Endothelial cell of umbilical vein (primary cell): ENCODE measurements at regions not wholly inside any gene's neighbourhood (a gene's known extent, or its start where the extent isn't known, plus 50 kb on each side); places are given as distances from the start of the nearest gene placed in this dataset.

Source experiments
- JUN ChIP-seq: IDR thresholded peaks from 2 replicates; pipeline ENCODE4 v1.6.1; 2011; ENCODE audit warnings: borderline replicate concordance, low read depth; ENCODE audit not compliant: insufficient read length, insufficient read depth
- POLR2A ChIP-seq: IDR thresholded peaks from 2 replicates; pipeline ENCODE4 v1.6.1; 2012; ENCODE audit warnings: low read depth, mild to moderate bottlenecking, control low read depth, low read length
- POLR2AphosphoS5 ChIP-seq: IDR thresholded peaks from 2 replicates; pipeline ENCODE4 v1.6.1; 2012; ENCODE audit warnings: low read depth, mild to moderate bottlenecking, control low read depth, low read length, moderate library complexity; ENCODE audit not compliant: insufficient read depth

- TF ChIP-seq JUN: no peak
- TF ChIP-seq POLR2A: no peak
- TF ChIP-seq POLR2AphosphoS5: no peak
These were observed 374.3 kb downstream of the RPS24 start for GRCh38 chr10:78407966-78408365.
